Stimulated activated CD8-positive, alpha-beta memory T cell treated with anti-CD3 and anti-CD28 coated beads, Interleukin-2, amount 100 ng/mL, for 1 hour (primary cell): ENCODE measurements at regions not wholly inside any gene's neighbourhood (a gene's known extent, or its start where the extent isn't known, plus 50 kb on each side); places are given as distances from the start of the nearest gene placed in this dataset.

ENCODE experiments used
- DNase-seq, 2 donors: peaks; one replicate each; pipeline ENCODE4 v3.0.0-alpha.2; 2020; ENCODE audit warnings: low read depth in 2 of 2

- DNase-seq = no peak
Measured at GRCh38 chr12:75908961-75909605, 122.5 kb downstream of the PHLDA1 start.

DNA sequence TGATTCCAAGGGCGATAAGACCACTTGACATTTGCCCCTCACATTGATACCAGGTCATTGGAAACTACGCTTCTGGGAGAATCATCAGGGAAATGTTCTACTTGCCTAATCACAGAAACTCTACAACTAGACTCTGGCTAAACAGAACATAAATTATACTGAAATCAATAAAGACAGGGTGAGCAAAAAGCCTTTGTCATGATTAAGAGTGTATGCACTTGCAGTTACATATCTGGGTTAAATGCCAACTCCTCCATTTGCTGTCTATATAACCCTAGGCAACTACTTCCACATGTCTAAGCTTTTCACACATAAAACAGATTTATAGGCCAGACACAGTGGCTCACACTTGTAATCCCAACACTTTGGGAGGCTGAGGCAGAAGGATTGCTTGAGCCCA lies 125.7 kb downstream of the PHLDA1 start:
- no peak for DNase-seq

GRCh38 chr12:75900781-75901254 lies 130.8 kb downstream of the PHLDA1 start:
- no peak for DNase-seq

DNA sequence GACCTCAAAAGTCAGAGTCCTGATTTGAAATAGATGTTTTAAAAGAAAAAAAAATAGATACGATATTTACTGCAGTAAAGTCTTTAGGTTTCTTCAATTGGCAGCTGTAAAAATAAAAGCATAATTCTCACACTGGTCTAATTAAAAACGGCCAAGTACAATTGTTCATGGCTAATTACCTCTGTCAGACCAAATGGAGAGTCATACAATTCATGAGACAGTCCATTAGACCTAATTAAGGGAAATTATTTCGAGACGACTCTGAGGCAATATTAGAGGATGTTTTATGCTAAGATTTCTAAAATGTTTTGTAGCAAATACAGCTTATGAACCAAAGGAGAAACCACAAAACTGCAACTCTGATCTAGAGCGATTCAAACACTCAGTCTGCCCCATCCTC lies 131.3 kb downstream of the PHLDA1 start:
- DNase-seq = no peak

DNA sequence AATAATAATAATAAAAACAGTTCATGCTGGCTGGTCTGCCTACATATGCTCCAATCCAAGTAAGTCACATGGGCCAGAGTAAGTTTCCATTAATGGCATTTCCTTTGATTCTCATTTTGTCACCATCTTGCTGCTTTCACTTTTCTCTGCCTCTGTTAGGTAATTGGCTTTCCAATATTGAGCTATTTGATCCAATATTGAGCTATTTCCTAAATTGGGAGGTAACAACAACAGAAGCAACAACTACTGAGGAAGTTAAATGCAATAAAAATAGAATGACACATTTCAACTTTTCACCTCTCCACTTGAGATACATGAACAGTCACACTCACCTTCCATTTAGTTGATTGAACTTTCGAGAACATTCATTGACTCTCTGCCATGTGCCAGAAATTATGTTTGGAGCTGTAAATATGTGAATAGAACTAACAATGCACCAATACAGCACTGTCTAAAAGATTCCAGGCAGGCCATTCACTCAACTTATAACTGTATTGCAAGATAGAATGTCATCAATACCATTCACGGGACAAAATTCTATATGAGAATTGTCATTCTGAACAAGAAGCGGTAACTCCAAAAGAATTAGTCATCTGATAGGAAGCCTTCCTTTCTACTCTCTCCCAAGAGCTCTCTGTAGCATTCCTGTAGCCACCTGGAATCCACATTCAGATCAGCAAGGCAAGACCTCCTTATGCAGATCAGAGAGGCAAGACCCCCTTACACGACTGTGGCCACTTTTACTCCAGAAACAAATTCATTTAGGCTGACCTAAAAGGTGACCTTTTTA lies 136.4 kb downstream of the PHLDA1 start:
- DNase-seq = no peak

- no peak for DNase-seq
Measured at GRCh38 chr12:75893765-75894164, 137.8 kb downstream of the PHLDA1 start.

GRCh38 chr12:75892731-75893408 lies 138.7 kb downstream of the PHLDA1 start:
- no peak for DNase-seq

DNA sequence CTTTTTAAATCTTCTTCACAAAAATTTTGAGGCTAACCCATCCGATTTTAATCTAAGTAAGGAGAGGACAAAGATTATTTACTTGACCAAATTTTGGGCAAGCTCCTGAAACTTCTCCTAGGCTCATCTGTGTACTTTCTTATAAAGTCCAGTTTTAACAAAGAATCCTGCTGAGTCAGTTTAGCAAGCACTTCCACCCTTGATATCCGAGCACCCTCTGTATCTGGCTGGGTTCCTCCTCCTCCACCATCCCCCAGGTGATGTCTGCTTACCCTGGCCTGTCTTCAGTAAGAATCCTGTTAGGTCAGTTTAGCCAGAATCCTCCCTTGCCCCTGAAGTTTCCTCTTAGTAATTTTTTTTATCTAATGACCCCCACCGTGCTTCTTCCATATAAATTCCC lies 140.5 kb downstream of the PHLDA1 start:
- no peak for DNase-seq

GRCh38 chr12:75890660-75891059 lies 140.9 kb downstream of the PHLDA1 start:
- DNase-seq = no peak

DNA sequence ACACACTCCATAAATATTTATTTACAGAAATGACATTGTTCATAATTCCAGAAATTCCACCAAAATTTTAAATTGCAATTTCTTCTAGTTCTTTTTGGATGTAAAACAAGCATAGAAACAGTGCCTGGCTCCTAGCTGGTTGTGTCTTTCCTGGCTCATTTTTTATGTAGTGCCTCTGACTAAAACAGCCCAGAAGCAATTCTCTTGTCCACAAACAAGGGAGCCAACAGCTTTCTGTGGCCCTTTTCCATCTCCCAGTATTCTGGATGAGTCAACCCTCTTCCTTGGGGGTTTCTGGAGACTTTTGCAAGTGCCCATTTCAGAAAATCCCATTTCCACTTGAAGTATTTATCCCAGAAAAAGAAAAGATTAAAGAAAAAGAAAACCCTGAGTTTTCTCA lies 141.4 kb downstream of the PHLDA1 start:
- no peak for DNase-seq

- DNase-seq = no peak
Measured at GRCh38 chr12:75888874-75889613, 142.5 kb downstream of the PHLDA1 start.

- no peak for DNase-seq
Measured at GRCh38 chr12:75888399-75888798, 143.2 kb downstream of the PHLDA1 start.

DNA sequence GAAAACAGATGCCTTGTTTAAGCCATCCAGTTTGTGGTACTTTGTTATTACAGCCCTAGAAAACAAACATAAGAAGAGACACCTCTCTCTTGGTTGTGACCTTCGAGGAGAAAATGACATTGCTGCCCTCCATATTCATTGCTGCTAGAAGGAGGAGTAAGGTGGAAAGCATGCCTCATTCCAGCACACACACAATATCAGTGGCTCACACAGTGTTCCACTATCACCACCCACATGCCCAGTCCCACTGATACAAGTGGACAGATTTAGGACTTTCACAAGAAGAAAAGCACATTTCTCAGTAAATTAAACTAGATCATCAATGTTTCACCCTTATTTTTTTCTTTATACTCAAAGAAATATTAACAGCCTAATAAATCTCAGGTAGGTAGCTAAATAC lies 143.6 kb downstream of the PHLDA1 start:
- DNase-seq = no peak

- DNase-seq = no peak
Measured at GRCh38 chr12:75884465-75884985, 147.1 kb downstream of the PHLDA1 start.

- DNase-seq = no peak
Measured at GRCh38 chr12:75883241-75883640, 148.3 kb downstream of the PHLDA1 start.

DNA sequence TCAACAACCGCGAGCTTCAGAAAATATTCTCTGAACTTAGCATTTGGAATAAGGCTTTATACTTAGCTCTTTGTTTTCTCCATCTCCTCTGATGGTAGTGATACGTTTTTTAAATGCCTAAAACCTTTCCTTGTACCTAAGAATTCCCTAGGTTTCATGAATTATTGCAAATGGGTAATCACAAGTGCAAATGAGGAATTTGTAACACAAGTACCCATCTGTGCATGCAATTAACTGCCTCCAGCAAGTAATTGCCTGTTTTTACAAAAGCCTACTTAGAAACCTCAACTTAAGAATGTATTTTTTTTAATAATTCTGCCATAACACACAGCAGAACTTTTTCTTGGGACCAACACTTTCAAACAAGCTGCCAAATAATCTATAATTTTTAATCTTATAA lies 149.2 kb downstream of the PHLDA1 start:
- DNase-seq = no peak

DNA sequence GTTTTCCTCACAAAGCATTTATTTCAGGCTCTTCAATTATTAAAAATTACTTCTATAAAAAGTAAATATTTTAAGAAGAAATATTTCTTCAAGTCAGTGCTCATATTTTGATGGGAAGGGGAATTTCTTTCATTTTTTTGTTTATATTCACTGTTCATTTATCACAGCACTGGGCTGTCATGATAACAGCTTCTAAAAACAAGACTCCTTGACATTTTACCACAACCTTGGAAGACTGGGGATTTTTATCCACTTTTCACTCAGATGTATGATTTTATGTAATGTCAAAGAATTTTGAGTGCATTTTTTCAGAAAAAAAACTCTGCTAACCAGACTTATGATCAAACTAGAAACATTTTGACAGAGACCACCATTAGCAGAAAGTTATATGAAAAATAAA lies 149.7 kb downstream of the PHLDA1 start:
- DNase-seq = no peak

- no peak for DNase-seq
Measured at GRCh38 chr12:75877763-75878621, 153.6 kb downstream of the PHLDA1 start.

GRCh38 chr12:75876832-75877762 lies 154.5 kb downstream of the PHLDA1 start:
- no peak for DNase-seq

- DNase-seq = no peak
Measured at GRCh38 chr12:75874441-75874840, 157.1 kb downstream of the PHLDA1 start.
